ENCODE measurements at regions not wholly inside any gene's neighbourhood (a gene's known extent, or its start where the extent isn't known, plus 50 kb on each side); places are given as distances from the start of the nearest gene placed in this dataset.

DNA sequence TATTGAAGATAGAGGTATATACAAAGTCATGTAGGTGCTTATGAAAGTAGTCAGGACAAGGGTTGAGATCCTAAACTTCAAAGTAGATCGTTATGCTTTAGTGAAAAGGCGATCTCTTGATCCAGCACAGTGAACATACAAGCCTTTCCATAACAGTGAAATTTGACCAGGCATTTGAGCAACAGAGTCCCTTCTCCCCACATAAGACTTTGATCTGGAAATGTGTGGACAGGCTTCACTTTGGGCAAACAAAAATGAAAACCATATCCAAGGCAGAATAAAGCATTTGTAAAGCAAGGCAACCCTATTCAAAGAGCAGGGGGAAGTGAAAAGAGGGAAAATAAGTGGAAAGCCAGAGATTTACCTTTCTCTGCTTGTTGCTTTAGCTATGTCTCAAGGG lies 311.9 kb upstream of the SORCS1 start:
- TF ChIP-seq RAD21 (IDR thresholded peaks at IDR 0.05) (peak in 1 of 2 donors; percentile 53), JUND (IDR thresholded peaks at IDR 0.05) (no peak), YY1 (IDR thresholded peaks at IDR 0.05) (peak; percentile 31)
- TF ChIP-seq, protein P1, sequence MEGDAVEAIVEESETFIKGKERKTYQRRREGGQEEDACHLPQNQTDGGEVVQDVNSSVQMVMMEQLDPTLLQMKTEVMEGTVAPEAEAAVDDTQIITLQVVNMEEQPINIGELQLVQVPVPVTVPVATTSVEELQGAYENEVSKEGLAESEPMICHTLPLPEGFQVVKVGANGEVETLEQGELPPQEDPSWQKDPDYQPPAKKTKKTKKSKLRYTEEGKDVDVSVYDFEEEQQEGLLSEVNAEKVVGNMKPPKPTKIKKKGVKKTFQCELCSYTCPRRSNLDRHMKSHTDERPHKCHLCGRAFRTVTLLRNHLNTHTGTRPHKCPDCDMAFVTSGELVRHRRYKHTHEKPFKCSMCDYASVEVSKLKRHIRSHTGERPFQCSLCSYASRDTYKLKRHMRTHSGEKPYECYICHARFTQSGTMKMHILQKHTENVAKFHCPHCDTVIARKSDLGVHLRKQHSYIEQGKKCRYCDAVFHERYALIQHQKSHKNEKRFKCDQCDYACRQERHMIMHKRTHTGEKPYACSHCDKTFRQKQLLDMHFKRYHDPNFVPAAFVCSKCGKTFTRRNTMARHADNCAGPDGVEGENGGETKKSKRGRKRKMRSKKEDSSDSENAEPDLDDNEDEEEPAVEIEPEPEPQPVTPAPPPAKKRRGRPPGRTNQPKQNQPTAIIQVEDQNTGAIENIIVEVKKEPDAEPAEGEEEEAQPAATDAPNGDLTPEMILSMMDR (IDR thresholded peaks at IDR 0.05; ENCODE audit: low read depth, low read length, missing input control) = no peak

Measured in liver (tissue), 3 donors.